AG04449 (cell line): ENCODE measurements at regions not wholly inside any gene's neighbourhood (a gene's known extent, or its start where the extent isn't known, plus 50 kb on each side); places are given as distances from the start of the nearest gene placed in this dataset.

Experiments used
- CTCF ChIA-PET: fragments of 350-600 bp; formaldehyde crosslinking; extraction: SDS; loops from one replicate; lab custom pipeline; 2021; ENCODE audit warnings: antibody characterized with exemption; lab: Yijun Ruan, JAX
- POLR2A ChIA-PET: fragments of 400-600, 350-600 bp; formaldehyde crosslinking; extraction: SDS; loops from one replicate; lab custom pipeline; 2020; ENCODE audit warnings: antibody characterized with exemption, inconsistent platforms; lab: Yijun Ruan, JAX
- DNase-seq: peaks from one replicate; pipeline ENCODE4 v3.0.0-alpha.2; 2010; ENCODE audit warnings: low read depth, low spot score
- H3K4me3 ChIP-seq: 2 replicates; pipeline ENCODE4 v1.5.1; 2011; ENCODE audit warnings: low read depth, mild to moderate bottlenecking, control low read depth, low read length
- CTCF ChIP-seq: IDR thresholded peaks from one replicate; pipeline ENCODE4 v1.5.1; 2011; ENCODE audit warnings: mild to moderate bottlenecking, moderate library complexity, low read length, control low read depth, inconsistent platforms; ENCODE audit not compliant: insufficient read depth; ENCODE audit errors: missing control alignments

GRCh38 chr1:95364546-95364945 lies 130.5 kb downstream of the RWDD3 start:
- CTCF ChIA-PET, result no interaction called here
- POLR2A ChIA-PET, result no interaction called here
- no peak for TF ChIP-seq CTCF
- no peak for DNase-seq
- no peak overlapping the region for H3K4me3 ChIP-seq

- ChIA-PET POLR2A (no interaction called here), CTCF (no interaction called here)
- H3K4me3 ChIP-seq, result no peak overlapping the region
- TF ChIP-seq CTCF, result no peak
- DNase-seq, result no peak
Observed at GRCh38 chr1:95366498-95366897, 132.5 kb downstream of the RWDD3 start.

- no peak for DNase-seq
- no peak overlapping the region for H3K4me3 ChIP-seq
- TF ChIP-seq CTCF, result no peak
- ChIA-PET CTCF (no interaction called here), POLR2A (no interaction called here)
Observed at GRCh38 chr1:95368178-95368577, 134.2 kb downstream of the RWDD3 start.

GRCh38 chr1:95369985-95370690 lies 136.1 kb downstream of the RWDD3 start:
- ChIA-PET CTCF (no interaction called here), POLR2A (no interaction called here)
- no peak overlapping the region for H3K4me3 ChIP-seq
- no peak for TF ChIP-seq CTCF
- no peak for DNase-seq

GRCh38 chr1:95370691-95371562 lies 136.9 kb downstream of the RWDD3 start:
- no peak for DNase-seq
- TF ChIP-seq CTCF, result no peak
- H3K4me3 ChIP-seq, result no peak overlapping the region
- ChIA-PET POLR2A (no interaction called here), CTCF (no interaction called here)

- DNase-seq, result no peak
- CTCF ChIA-PET, result no interaction called here
- TF ChIP-seq CTCF, result no peak
Observed at GRCh38 chr1:95371666-95372282, 137.8 kb downstream of the RWDD3 start.

More at GRCh38 chr1:95371666-95372282, 137.8 kb downstream of the RWDD3 start:
- no peak overlapping the region for H3K4me3 ChIP-seq
- POLR2A ChIA-PET, result no interaction called here
